ENCODE measurements at regions not wholly inside any gene's neighbourhood (a gene's known extent, or its start where the extent isn't known, plus 50 kb on each side); places are given as distances from the start of the nearest gene placed in this dataset.

DNA sequence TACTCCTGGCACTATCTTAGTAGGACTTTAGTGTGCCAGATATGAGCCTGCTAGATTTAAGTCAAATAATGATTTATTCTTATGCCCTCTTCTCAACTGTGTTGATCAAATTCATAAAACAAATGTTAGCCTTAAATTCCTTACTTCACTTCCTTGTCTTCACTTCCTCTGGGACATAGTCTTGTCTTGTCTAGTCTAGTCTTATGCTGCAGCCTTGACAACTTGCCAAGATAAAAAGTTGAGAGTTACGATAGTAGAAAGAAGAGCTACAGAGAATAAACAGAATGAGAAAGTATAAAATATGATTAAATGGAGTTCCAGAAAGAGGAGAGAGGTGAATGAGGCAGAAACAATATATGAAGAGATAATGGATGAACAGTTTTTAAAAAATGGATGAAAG, 378.1 kb downstream of the DAD1 start:
- TF ChIP-seq SIN3A (IDR thresholded peaks at IDR 0.05; ENCODE audit: borderline replicate concordance, insufficient read depth, low read depth, low read length) = no peak
- TF ChIP-seq, protein P1, sequence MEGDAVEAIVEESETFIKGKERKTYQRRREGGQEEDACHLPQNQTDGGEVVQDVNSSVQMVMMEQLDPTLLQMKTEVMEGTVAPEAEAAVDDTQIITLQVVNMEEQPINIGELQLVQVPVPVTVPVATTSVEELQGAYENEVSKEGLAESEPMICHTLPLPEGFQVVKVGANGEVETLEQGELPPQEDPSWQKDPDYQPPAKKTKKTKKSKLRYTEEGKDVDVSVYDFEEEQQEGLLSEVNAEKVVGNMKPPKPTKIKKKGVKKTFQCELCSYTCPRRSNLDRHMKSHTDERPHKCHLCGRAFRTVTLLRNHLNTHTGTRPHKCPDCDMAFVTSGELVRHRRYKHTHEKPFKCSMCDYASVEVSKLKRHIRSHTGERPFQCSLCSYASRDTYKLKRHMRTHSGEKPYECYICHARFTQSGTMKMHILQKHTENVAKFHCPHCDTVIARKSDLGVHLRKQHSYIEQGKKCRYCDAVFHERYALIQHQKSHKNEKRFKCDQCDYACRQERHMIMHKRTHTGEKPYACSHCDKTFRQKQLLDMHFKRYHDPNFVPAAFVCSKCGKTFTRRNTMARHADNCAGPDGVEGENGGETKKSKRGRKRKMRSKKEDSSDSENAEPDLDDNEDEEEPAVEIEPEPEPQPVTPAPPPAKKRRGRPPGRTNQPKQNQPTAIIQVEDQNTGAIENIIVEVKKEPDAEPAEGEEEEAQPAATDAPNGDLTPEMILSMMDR (IDR thresholded peaks at IDR 0.05) = no peak
- TF ChIP-seq POLR2AphosphoS5 (IDR thresholded peaks at IDR 0.05; ENCODE audit: low read depth, low read length) = no peak
- TF ChIP-seq, protein P2, sequence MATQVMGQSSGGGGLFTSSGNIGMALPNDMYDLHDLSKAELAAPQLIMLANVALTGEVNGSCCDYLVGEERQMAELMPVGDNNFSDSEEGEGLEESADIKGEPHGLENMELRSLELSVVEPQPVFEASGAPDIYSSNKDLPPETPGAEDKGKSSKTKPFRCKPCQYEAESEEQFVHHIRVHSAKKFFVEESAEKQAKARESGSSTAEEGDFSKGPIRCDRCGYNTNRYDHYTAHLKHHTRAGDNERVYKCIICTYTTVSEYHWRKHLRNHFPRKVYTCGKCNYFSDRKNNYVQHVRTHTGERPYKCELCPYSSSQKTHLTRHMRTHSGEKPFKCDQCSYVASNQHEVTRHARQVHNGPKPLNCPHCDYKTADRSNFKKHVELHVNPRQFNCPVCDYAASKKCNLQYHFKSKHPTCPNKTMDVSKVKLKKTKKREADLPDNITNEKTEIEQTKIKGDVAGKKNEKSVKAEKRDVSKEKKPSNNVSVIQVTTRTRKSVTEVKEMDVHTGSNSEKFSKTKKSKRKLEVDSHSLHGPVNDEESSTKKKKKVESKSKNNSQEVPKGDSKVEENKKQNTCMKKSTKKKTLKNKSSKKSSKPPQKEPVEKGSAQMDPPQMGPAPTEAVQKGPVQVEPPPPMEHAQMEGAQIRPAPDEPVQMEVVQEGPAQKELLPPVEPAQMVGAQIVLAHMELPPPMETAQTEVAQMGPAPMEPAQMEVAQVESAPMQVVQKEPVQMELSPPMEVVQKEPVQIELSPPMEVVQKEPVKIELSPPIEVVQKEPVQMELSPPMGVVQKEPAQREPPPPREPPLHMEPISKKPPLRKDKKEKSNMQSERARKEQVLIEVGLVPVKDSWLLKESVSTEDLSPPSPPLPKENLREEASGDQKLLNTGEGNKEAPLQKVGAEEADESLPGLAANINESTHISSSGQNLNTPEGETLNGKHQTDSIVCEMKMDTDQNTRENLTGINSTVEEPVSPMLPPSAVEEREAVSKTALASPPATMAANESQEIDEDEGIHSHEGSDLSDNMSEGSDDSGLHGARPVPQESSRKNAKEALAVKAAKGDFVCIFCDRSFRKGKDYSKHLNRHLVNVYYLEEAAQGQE (IDR thresholded peaks at IDR 0.05; ENCODE audit: insufficient read depth in 1 of 2, low read depth in 2 of 2, low read length in 1 of 2) = no peak
- no peak for TF ChIP-seq TCF7L2 (IDR thresholded peaks at IDR 0.05; ENCODE audit: low read depth, low read length)
- ATAC-seq = no peak
- Histone ChIP-seq H3K36me3 (ENCODE audit: control insufficient read depth, insufficient read depth, low read length) (no peaks in the 10 kb centered on the region), H3K4me3 (ENCODE audit: low read depth in 2 of 2, low read length in 2 of 2) (no peak overlapping the region), H3K27me3 (ENCODE audit: control insufficient read depth, insufficient read depth, low read length) (no peaks in the 10 kb centered on the region), H3K4me1 (ENCODE audit: control insufficient read depth, insufficient read depth, low read length) (no peaks in the 10 kb centered on the region), H3K27ac (ENCODE audit: low read length) (no peak overlapping the region), H3K9me3 (ENCODE audit: control insufficient read depth, insufficient read depth, low read depth, low read length) (no peaks in the 10 kb centered on the region)
- no peak for DNase-seq (ENCODE audit: low read depth, low spot score)
- ChIA-PET POLR2A (no interaction called here), CTCF (no interaction called here)
- in situ Hi-C loops (cut with HindIII; ENCODE audit: low pct_unique_long_range_greater_than_20kb, low sequenced_read_pairs) = no loop called here
- intact Hi-C loops (cut with micrococcal nuclease; ENCODE audit: unreplicated experiment) = no loop called here
- BruUV-seq (replicated peaks) = no TSS peak

DNA sequence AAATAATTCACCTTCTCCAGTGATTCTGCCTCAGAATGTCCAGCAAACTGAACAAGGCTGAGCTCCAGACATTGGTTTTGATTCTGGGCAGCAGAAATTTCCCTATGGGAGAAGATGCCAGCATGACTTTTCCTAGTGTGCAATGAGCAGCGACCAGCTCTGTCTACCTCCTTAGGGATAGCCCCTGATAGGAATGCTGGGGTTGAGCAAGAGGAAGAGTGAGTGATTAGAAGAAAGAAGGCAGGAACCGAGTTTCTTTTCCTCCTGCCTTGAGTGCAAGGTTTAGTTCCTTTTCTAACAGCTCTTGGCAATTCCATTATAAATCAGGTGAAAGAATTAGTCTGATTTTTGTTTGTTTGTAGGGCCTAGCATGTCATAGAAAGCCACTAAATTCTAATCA, 379.0 kb downstream of the DAD1 start:
- no peak overlapping the region for H3K27ac ChIP-seq (ENCODE audit: low read length)
- no peaks in the 10 kb centered on the region for H3K4me1 ChIP-seq (ENCODE audit: control insufficient read depth, insufficient read depth, low read length)
- no TSS peak for BruUV-seq (replicated peaks)
- CTCF ChIA-PET = no interaction called here
- ATAC-seq (no peak), DNase-seq (ENCODE audit: low read depth, low spot score) (no peak)
- no peak overlapping the region for H3K4me3 ChIP-seq (ENCODE audit: low read depth in 2 of 2, low read length in 2 of 2)
- TF ChIP-seq, protein P1 (IDR thresholded peaks at IDR 0.05) = no peak
- TF ChIP-seq, protein P2 (IDR thresholded peaks at IDR 0.05; ENCODE audit: insufficient read depth in 1 of 2, low read depth in 2 of 2, low read length in 1 of 2) = no peak
- TF ChIP-seq SIN3A (IDR thresholded peaks at IDR 0.05; ENCODE audit: borderline replicate concordance, insufficient read depth, low read depth, low read length) = no peak
- TF ChIP-seq POLR2AphosphoS5 (IDR thresholded peaks at IDR 0.05; ENCODE audit: low read depth, low read length) = no peak
- no peak for TF ChIP-seq TCF7L2 (IDR thresholded peaks at IDR 0.05; ENCODE audit: low read depth, low read length)
- H3K9me3 ChIP-seq (ENCODE audit: control insufficient read depth, insufficient read depth, low read depth, low read length) = no peaks in the 10 kb centered on the region
- H3K36me3 ChIP-seq (ENCODE audit: control insufficient read depth, insufficient read depth, low read length) = no peaks in the 10 kb centered on the region
- in situ Hi-C loops (cut with HindIII; ENCODE audit: low pct_unique_long_range_greater_than_20kb, low sequenced_read_pairs) = no loop called here
- POLR2A ChIA-PET = no interaction called here
- no peaks in the 10 kb centered on the region for H3K27me3 ChIP-seq (ENCODE audit: control insufficient read depth, insufficient read depth, low read length)
- intact Hi-C loops (cut with micrococcal nuclease; ENCODE audit: unreplicated experiment) = no loop called here
